Spinal cord (tissue), 9 donors: ENCODE measurements at regions not wholly inside any gene's neighbourhood (a gene's known extent, or its start where the extent isn't known, plus 50 kb on each side); places are given as distances from the start of the nearest gene placed in this dataset.
"Not testable (repeated sequence)": the region's sequence is repeated elsewhere in the genome, so short reads cannot be mapped to it uniquely, and the experiment has no call there.

Experiments
- DNase-seq, 6 donors: peaks; one replicate each; pipeline versions ENCODE4 v3.0.0 to v3.0.0-alpha.2; 2013 to 2015; ENCODE audit warnings: low spot score in 6 of 6, low read depth in 4 of 6
- H3K27ac ChIP-seq: one replicate; pipeline ENCODE4 v1.5.1; 2013; ENCODE audit warnings: low read depth, low read length, control low read depth
- H3K27me3 ChIP-seq: one replicate; pipeline ENCODE4 v1.6.1; 2013; ENCODE audit warnings: low read length; ENCODE audit not compliant: control insufficient read depth, insufficient read depth
- H3K36me3 ChIP-seq: one replicate; pipeline ENCODE4 v1.6.1; 2013; ENCODE audit warnings: low read length; ENCODE audit not compliant: control insufficient read depth, insufficient read depth
- H3K4me1 ChIP-seq: one replicate; pipeline ENCODE4 v1.6.1; 2013; ENCODE audit warnings: low read length; ENCODE audit not compliant: control insufficient read depth, insufficient read depth
- H3K4me3 ChIP-seq: one replicate; pipeline ENCODE4 v1.5.1; 2013; ENCODE audit warnings: low read depth, low read length, control low read depth
- H3K9me3 ChIP-seq: one replicate; pipeline ENCODE4 v1.6.1; 2013; ENCODE audit warnings: low read length; ENCODE audit not compliant: control insufficient read depth, insufficient read depth
- WGBS: methylation state at CpG from one replicate; pipeline ENCODE4 v1.1.5; 2013; ENCODE audit warnings: missing lambda C conversion rate; ENCODE audit not compliant: insufficient coverage; 5-methylcytosine and 5-hydroxymethylcytosine counted together
- donor health status: healthy.

DNA sequence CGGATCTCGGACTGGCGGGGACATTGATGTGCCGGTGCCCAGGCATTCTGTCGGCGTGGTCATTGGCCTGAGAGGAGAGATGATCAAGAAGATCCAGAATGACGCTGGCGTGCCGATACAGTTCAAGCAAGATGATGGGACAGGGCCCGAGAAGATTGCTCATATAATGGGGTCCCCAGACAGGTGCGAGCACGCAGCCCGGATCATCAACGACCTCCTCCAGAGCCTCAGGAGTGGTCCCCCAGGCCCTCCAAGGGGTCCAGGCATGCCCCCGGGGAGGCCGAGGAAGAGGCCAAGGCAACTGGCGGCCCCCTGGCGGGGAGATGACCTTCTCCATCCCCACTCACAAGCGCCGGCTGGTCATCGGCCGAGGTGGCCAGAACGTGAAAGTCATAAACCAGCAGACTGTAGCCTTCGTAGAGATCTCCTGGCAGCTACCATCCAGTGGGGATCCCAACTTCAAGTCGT lies 106.5 kb upstream of the MTAP start:
- Histone ChIP-seq H3K4me1 (no peaks in the 10 kb centered on the region), H3K36me3 (no peaks in the 10 kb centered on the region), H3K27ac (no peak overlapping the region), H3K9me3 (peaks cover 8% of the 10 kb centered on the region), H3K4me3 (no peak overlapping the region), H3K27me3 (peaks cover 2% of the 10 kb centered on the region)
- no peak for DNase-seq
- WGBS: 93% methylated on average over 25 of the region's 25 CpGs

DNA sequence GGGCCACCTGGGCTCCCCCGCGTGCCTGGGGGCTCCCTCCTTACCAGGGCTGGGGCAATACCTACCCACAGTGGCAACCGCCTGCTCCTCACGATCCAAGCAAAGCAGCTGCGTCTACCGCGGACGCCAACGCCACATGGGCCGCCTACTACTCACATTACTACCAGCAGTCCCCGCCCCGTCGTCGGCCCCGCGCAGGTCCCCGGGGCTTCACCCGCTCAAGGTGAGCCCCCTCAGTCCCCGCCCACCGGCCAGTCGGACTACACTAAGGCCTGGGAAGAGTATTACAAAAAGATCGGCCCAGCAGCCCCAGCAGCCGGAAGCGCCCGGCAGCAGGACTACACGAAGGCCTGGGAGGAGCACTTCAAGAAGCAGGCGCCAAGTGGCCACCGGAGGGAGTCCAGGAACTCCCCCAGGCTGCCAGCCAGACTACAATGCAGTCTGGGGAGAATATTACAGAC lies 106.0 kb upstream of the MTAP start:
- Histone ChIP-seq H3K27ac (no peak overlapping the region), H3K27me3 (no peaks in the 10 kb centered on the region), H3K4me3 (no peak overlapping the region), H3K9me3 (peaks cover 8% of the 10 kb centered on the region), H3K4me1 (no peaks in the 10 kb centered on the region), H3K36me3 (no peaks in the 10 kb centered on the region)
- 61% methylated on average over 28 of the region's 28 CpGs for WGBS
- DNase-seq: no peak

DNA sequence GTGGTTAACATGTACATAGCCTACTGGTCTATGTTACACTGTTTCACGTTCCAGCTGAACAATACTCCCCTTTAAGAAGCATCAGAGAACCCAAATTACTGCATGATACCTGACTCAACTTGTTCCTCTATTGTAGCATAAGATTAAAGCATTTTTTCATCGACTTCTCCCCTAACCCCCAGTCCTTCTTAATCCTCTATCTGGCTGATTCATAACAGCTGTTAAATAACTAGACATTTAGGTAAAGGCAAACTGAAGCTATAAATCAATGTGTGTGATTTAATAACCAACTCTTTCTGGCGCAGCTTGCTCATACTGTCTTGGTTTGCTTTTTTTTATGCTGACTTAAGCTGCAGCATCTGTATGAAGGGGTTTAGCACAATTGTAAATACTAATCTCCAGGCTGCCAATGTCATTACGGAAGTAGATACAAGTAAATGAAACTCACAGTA lies 94.2 kb upstream of the MTAP start:
- Histone ChIP-seq H3K36me3 (no peaks in the 10 kb centered on the region), H3K9me3 (no peaks in the 10 kb centered on the region), H3K4me3 (no peak overlapping the region), H3K27ac (no peak overlapping the region), H3K27me3 (no peaks in the 10 kb centered on the region), H3K4me1 (no peaks in the 10 kb centered on the region)
- peak in 1 of 6 donors; percentile 56 for DNase-seq
- WGBS: 43% methylated on average over 1 of the region's 4 CpGs

DNA sequence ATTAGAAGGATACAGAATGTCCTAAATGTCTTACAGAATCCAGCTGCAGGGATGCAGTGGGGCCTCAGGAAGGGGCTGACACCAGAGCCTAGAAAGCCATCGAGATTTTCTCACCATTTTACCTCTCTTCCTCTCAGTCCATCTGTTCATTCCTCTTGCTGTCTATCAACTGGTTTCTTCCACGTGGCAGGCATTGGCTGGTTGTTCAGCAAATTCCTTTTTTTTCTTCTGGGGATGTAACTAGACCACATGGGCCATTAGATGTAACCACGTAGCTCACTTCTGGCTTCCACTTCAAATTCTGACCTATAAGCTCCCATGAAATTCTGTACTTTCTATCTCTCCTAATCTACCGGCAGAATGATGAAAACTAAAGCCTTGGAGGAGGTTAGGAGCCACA lies 93.6 kb upstream of the MTAP start:
- Histone ChIP-seq H3K36me3 (no peaks in the 10 kb centered on the region), H3K4me1 (no peaks in the 10 kb centered on the region), H3K4me3 (no peak overlapping the region), H3K27ac (no peak overlapping the region), H3K9me3 (no peaks in the 10 kb centered on the region), H3K27me3 (no peaks in the 10 kb centered on the region)
- DNase-seq: no peak
- 65% methylated on average over 2 of the region's 4 CpGs for WGBS

DNA sequence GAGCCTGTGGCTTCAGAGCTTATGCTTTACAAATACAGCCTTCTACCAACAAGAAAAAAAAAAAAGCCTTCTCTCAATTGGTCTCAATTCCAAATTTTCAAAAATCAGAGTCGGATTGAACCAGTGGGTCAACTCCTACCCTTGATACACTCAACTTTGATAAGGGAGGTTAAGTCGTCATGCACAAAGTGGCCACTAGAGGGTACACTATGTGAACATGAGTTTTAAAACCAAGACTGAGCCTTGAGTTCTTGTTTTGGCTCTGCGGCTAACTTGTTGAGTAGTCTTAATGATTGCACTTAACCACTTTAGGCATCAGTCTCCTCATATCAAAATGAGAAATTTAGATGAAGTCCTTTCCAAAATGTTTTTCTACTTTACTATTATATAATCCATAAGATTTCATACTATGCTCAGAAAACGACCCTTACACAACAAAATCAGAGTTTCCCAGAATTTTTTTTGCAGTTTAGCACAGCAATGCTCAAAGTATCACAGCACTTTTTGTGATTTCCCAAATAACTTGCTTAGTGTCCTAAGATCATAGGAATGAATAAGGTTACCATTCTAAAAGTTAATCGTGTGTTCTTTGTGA lies 92.9 kb upstream of the MTAP start:
- H3K27ac ChIP-seq: no peak overlapping the region
- 80% methylated on average over 2 of the region's 5 CpGs for WGBS
- H3K4me1 ChIP-seq: no peaks in the 10 kb centered on the region
- DNase-seq: peak in 2 of 6 donors; percentile 28 to 44
- H3K36me3 ChIP-seq: no peaks in the 10 kb centered on the region
- no peaks in the 10 kb centered on the region for H3K27me3 ChIP-seq
- H3K9me3 ChIP-seq: no peaks in the 10 kb centered on the region
- H3K4me3 ChIP-seq: no peak overlapping the region

DNA sequence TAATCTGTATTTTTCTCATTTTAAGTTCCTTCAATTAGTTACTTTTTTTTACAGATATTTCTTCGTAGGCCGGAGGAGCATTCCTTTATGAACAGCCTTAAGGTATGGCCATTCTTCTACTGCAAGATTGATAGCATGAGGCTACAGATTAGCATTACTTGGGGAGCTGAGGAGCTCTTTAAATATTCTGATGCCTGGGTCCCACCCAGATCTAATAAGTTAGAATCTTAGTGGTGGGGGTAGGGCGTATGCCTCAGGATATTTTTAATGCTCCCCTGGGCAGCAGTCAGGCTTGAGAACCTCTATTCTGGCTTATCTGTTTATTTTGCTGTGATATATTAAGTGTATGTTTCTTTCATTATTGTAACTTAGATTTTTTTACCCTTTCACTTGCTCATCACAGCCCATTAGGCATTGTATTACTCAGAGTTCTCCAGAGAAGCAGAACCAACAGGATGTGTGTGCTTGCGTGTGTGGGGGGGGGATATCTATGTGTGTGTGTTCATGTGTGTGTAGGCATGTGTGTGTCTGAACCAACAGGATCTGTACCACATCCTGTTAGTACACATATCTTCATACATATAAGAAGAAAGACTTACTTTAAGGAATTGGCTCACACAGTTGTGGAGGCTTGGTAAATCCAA lies 91.8 kb upstream of the MTAP start:
- no peaks in the 10 kb centered on the region for H3K27me3 ChIP-seq
- no peaks in the 10 kb centered on the region for H3K4me1 ChIP-seq
- DNase-seq: no peak
- H3K4me3 ChIP-seq: no peak overlapping the region
- H3K36me3 ChIP-seq: no peaks in the 10 kb centered on the region
- no peaks in the 10 kb centered on the region for H3K9me3 ChIP-seq
- WGBS: no CpG with 5 or more reads among the region's 4 CpGs
- no peak overlapping the region for H3K27ac ChIP-seq

DNA sequence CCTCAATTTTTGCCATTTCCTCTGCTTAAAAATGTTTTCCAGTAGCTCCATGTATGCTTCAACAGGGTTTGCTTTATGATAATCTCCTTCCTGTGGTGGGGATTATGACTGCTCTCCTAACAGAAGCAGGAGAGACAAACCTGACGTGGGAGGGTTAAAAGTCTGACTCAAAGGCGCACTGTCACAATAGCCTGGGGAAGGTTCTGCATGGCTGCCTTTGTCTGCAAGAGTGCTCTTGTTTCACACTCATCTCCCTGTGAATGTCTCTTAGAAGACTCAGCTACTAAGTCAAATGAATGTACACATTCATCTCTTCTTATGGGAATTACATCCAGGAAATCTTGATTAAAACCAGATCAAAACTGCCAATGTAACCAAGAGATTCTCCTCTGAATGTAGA lies 90.9 kb upstream of the MTAP start:
- no peaks in the 10 kb centered on the region for H3K36me3 ChIP-seq
- no peaks in the 10 kb centered on the region for H3K4me1 ChIP-seq
- peak in 1 of 6 donors; percentile 5 for DNase-seq
- H3K27me3 ChIP-seq: no peaks in the 10 kb centered on the region
- no peak overlapping the region for H3K4me3 ChIP-seq
- H3K27ac ChIP-seq: no peak overlapping the region
- no CpG with 5 or more reads among the region's 2 CpGs for WGBS
- H3K9me3 ChIP-seq: no peaks in the 10 kb centered on the region

DNA sequence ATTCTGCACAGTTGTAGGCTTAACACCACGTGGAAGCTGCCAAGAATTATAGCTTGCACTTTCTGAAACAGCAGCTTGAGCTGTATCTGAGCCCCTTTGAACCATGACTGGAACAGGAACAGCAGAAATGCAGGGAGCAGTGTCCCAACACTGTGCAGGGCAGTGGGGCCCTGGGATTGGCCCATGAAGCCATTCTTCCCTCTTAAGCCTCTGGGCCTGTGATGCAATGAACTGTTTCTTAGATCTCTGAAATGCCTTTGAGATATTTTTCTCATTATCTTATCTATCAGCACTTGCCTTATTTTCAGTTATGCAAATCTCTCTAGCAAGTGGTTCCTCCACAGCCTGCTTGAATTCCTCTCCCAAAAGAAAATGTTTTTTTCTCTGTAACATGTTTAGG lies 87.0 kb upstream of the MTAP start:
- no peaks in the 10 kb centered on the region for H3K4me1 ChIP-seq
- H3K4me3 ChIP-seq: no peak overlapping the region
- no peaks in the 10 kb centered on the region for H3K36me3 ChIP-seq
- 7% methylated on average over 1 of the region's 1 CpG for WGBS
- no peak for DNase-seq
- H3K27ac ChIP-seq: no peak overlapping the region
- no peaks in the 10 kb centered on the region for H3K9me3 ChIP-seq
- H3K27me3 ChIP-seq: no peaks in the 10 kb centered on the region

DNA sequence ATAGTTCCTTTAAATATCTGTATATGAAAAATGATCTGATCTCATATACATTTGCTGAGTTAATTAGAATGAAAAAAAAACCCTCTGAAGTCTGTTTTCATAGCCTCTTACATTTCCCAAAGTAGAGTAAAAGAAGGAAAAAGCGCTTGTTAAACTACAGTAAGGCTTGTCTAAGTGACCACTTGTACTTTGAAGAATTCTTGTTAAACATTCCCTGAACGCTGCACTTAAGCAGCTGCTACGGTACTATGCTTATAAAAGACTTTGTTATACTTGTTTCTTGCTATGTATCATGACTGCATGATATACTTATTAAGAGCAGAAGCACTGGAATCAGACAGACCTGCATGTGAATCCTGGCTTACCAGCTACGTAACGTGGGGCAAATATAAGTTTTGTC lies 81.7 kb upstream of the MTAP start:
- DNase-seq: no peak
- no peak overlapping the region for H3K4me3 ChIP-seq
- no peaks in the 10 kb centered on the region for H3K27me3 ChIP-seq
- no peaks in the 10 kb centered on the region for H3K9me3 ChIP-seq
- H3K36me3 ChIP-seq: no peaks in the 10 kb centered on the region
- no peaks in the 10 kb centered on the region for H3K4me1 ChIP-seq
- H3K27ac ChIP-seq: no peak overlapping the region
- WGBS: 40% methylated on average over 1 of the region's 5 CpGs

DNA sequence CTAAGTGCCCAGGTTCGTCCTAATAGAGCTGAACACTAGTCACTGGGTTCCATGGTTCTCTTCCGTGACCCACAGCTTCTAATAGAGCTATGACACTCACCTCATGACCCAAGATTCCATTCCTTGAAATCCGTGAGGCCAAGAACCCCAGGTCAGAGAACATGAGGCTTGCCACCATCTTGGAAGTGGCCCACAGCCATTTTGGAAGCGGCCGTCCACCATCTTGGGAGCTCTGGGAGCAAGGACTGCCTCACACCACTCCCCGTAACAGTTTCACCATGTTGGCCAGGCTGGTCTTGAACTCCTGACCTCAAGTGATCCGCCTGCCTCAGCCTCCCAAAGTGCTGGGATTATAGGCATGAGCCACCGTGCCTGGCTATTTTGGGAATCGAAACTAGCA lies 75.0 kb upstream of the MTAP start:
- H3K4me3 ChIP-seq, H3K27me3 ChIP-seq, H3K27ac ChIP-seq, H3K9me3 ChIP-seq, H3K4me1 ChIP-seq, H3K36me3 ChIP-seq, DNase-seq: not testable (repeated sequence)
- 98% methylated on average over 6 of the region's 9 CpGs for WGBS
